ENCODE measurements at regions not wholly inside any gene's neighbourhood (a gene's known extent, or its start where the extent isn't known, plus 50 kb on each side); places are given as distances from the start of the nearest gene placed in this dataset.

DNA sequence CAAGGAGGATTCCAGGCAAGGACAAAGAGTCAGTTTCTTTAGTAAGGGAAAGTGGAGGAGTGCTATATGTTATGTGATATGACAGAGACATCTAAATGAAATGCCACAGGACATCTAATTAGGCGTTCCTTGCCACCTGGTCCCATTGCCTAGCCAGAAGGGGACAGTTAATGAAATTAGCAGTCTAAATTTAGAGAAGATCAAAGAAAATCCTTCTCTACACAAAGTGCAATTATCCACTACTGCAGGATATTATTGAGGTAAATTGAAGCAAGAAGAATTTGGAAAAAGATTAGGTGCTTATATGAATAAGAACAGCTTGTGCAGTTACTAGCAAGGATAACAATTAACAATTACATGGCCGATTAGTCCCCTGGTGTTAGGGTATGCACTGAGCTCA, 495.3 kb upstream of the NMUR2 start:
- TF ChIP-seq, protein P1, sequence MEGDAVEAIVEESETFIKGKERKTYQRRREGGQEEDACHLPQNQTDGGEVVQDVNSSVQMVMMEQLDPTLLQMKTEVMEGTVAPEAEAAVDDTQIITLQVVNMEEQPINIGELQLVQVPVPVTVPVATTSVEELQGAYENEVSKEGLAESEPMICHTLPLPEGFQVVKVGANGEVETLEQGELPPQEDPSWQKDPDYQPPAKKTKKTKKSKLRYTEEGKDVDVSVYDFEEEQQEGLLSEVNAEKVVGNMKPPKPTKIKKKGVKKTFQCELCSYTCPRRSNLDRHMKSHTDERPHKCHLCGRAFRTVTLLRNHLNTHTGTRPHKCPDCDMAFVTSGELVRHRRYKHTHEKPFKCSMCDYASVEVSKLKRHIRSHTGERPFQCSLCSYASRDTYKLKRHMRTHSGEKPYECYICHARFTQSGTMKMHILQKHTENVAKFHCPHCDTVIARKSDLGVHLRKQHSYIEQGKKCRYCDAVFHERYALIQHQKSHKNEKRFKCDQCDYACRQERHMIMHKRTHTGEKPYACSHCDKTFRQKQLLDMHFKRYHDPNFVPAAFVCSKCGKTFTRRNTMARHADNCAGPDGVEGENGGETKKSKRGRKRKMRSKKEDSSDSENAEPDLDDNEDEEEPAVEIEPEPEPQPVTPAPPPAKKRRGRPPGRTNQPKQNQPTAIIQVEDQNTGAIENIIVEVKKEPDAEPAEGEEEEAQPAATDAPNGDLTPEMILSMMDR (CRISPR knock-in tag; IDR thresholded peaks at IDR 0.05) = no peak
- no peak for TF ChIP-seq ZSCAN29 (CRISPR knock-in tag; conservative IDR thresholded peaks at IDR 0.05)
- no peak for TF ChIP-seq ETV6 (CRISPR knock-in tag; conservative IDR thresholded peaks at IDR 0.05)
- no peak for TF ChIP-seq SUZ12 (IDR thresholded peaks at IDR 0.05; ENCODE audit: low read depth, low read length)
- TF ChIP-seq, protein P2, sequence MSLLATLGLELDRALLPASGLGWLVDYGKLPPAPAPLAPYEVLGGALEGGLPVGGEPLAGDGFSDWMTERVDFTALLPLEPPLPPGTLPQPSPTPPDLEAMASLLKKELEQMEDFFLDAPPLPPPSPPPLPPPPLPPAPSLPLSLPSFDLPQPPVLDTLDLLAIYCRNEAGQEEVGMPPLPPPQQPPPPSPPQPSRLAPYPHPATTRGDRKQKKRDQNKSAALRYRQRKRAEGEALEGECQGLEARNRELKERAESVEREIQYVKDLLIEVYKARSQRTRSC (CRISPR knock-in tag; IDR thresholded peaks at IDR 0.05; ENCODE audit: low read depth) = no peak
- no peak for TF ChIP-seq ZNF558 (CRISPR knock-in tag; IDR thresholded peaks at IDR 0.05; ENCODE audit: borderline replicate concordance)
- TF ChIP-seq ZFX (CRISPR knock-in tag; IDR thresholded peaks at IDR 0.05; ENCODE audit: low read depth) = no peak
- no peak for TF ChIP-seq SSRP1 (CRISPR knock-in tag; IDR thresholded peaks at IDR 0.05)
- TF ChIP-seq, protein P3, sequence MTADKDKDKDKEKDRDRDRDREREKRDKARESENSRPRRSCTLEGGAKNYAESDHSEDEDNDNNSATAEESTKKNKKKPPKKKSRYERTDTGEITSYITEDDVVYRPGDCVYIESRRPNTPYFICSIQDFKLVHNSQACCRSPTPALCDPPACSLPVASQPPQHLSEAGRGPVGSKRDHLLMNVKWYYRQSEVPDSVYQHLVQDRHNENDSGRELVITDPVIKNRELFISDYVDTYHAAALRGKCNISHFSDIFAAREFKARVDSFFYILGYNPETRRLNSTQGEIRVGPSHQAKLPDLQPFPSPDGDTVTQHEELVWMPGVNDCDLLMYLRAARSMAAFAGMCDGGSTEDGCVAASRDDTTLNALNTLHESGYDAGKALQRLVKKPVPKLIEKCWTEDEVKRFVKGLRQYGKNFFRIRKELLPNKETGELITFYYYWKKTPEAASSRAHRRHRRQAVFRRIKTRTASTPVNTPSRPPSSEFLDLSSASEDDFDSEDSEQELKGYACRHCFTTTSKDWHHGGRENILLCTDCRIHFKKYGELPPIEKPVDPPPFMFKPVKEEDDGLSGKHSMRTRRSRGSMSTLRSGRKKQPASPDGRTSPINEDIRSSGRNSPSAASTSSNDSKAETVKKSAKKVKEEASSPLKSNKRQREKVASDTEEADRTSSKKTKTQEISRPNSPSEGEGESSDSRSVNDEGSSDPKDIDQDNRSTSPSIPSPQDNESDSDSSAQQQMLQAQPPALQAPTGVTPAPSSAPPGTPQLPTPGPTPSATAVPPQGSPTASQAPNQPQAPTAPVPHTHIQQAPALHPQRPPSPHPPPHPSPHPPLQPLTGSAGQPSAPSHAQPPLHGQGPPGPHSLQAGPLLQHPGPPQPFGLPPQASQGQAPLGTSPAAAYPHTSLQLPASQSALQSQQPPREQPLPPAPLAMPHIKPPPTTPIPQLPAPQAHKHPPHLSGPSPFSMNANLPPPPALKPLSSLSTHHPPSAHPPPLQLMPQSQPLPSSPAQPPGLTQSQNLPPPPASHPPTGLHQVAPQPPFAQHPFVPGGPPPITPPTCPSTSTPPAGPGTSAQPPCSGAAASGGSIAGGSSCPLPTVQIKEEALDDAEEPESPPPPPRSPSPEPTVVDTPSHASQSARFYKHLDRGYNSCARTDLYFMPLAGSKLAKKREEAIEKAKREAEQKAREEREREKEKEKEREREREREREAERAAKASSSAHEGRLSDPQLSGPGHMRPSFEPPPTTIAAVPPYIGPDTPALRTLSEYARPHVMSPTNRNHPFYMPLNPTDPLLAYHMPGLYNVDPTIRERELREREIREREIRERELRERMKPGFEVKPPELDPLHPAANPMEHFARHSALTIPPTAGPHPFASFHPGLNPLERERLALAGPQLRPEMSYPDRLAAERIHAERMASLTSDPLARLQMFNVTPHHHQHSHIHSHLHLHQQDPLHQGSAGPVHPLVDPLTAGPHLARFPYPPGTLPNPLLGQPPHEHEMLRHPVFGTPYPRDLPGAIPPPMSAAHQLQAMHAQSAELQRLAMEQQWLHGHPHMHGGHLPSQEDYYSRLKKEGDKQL (CRISPR knock-in tag; IDR thresholded peaks at IDR 0.05; ENCODE audit: low read depth) = no peak
